Activated CD4-positive, alpha-beta memory T cell treated with anti-CD3 and anti-CD28 coated beads for 36 hours (primary cell): ENCODE measurements at regions not wholly inside any gene's neighbourhood (a gene's known extent, or its start where the extent isn't known, plus 50 kb on each side); places are given as distances from the start of the nearest gene placed in this dataset.

Experiments
- CTCF ChIA-PET: fragments of 350-600 bp; sonication (Branson Sonifier 250); formaldehyde crosslinking; loops from one replicate; lab custom pipeline; 2021; ENCODE audit warnings: antibody characterized with exemption, inconsistent platforms; lab: Charles Lee
- POLR2A ChIA-PET: fragments of 350-600 bp; sonication (Branson Sonifier 250); formaldehyde crosslinking; loops from one replicate; lab custom pipeline; 2021; ENCODE audit warnings: antibody characterized with exemption; lab: Charles Lee
- DNase-seq: peaks from one replicate; pipeline ENCODE4 v3.0.0-alpha.2; 2020
- H3K27ac Mint-ChIP-seq: one replicate; pipeline ENCODE4 v1.8.0; 2021; ENCODE audit warnings: mixed read lengths
- H3K27me3 Mint-ChIP-seq: one replicate; pipeline ENCODE4 v1.8.0; 2021; ENCODE audit warnings: mixed read lengths
- H3K36me3 Mint-ChIP-seq: one replicate; pipeline ENCODE4 v1.8.0; 2021; ENCODE audit warnings: mixed read lengths
- H3K4me1 Mint-ChIP-seq: one replicate; pipeline ENCODE4 v1.8.0; 2021; ENCODE audit warnings: low read depth, mixed read lengths
- H3K4me3 Mint-ChIP-seq: one replicate; pipeline ENCODE4 v1.8.0; 2021; ENCODE audit warnings: mild to moderate bottlenecking, mixed read lengths
- H3K9me3 Mint-ChIP-seq: one replicate; pipeline ENCODE4 v1.8.0; 2021; ENCODE audit warnings: mixed read lengths
- intact Hi-C: fragments of 100-400 bp; cut with micrococcal nuclease; formaldehyde crosslinking; loops from one replicate; pipeline ENCODE4 v1.15.1; 2023

GRCh38 chr10:75347186-75347585 lies 54.4 kb downstream of the ZNF503 start:
- peaks cover 2% of the 10 kb centered on the region for H3K27me3 Mint-ChIP-seq
- no peak overlapping the region for H3K4me3 Mint-ChIP-seq
- H3K27ac Mint-ChIP-seq, result no peak overlapping the region
- POLR2A ChIA-PET, result no interaction called here
- no peak for DNase-seq
- H3K36me3 Mint-ChIP-seq, result no peaks in the 10 kb centered on the region
- CTCF ChIA-PET, result interaction anchor here (0.6 kb wide), 1 partner anchor 1034 kb away, joined by 3 read pairs; no protein-coding TSS in a partner anchor
- no peaks in the 10 kb centered on the region for H3K9me3 Mint-ChIP-seq
- intact Hi-C loops, result no loop called here
- H3K4me1 Mint-ChIP-seq, result no peaks in the 10 kb centered on the region

- no peaks in the 10 kb centered on the region for H3K9me3 Mint-ChIP-seq
- peaks cover 3% of the 10 kb centered on the region for H3K27me3 Mint-ChIP-seq
- DNase-seq, result no peak
- no peak overlapping the region for H3K4me3 Mint-ChIP-seq
- intact Hi-C loops, result no loop called here
- CTCF ChIA-PET, result no interaction called here
- no peaks in the 10 kb centered on the region for H3K4me1 Mint-ChIP-seq
- H3K36me3 Mint-ChIP-seq, result no peaks in the 10 kb centered on the region
- H3K27ac Mint-ChIP-seq, result no peak overlapping the region
- POLR2A ChIA-PET, result no interaction called here
These were observed 55.8 kb downstream of the ZNF503 start for GRCh38 chr10:75345738-75346137.

GRCh38 chr10:75344170-75344569 lies 57.4 kb downstream of the ZNF503 start:
- POLR2A ChIA-PET, result no interaction called here
- CTCF ChIA-PET, result no interaction called here
- no peak overlapping the region for H3K4me3 Mint-ChIP-seq

GRCh38 chr10:75342397-75342796 lies 59.2 kb downstream of the ZNF503 start:
- ChIA-PET POLR2A (no interaction called here), CTCF (no interaction called here)
- no peak overlapping the region for H3K4me3 Mint-ChIP-seq
- no peaks in the 10 kb centered on the region for H3K36me3 Mint-ChIP-seq
- no peaks in the 10 kb centered on the region for H3K9me3 Mint-ChIP-seq
- no peak for DNase-seq
- H3K27ac Mint-ChIP-seq, result no peak overlapping the region
- H3K27me3 Mint-ChIP-seq, result peaks cover 3% of the 10 kb centered on the region
- intact Hi-C loops, result no loop called here
- no peaks in the 10 kb centered on the region for H3K4me1 Mint-ChIP-seq

More at GRCh38 chr10:75344170-75344569, 57.4 kb downstream of the ZNF503 start:
- DNase-seq, result no peak
- intact Hi-C loops, result no loop called here
- Mint-ChIP-seq H3K36me3 (no peaks in the 10 kb centered on the region), H3K27ac (no peak overlapping the region), H3K9me3 (no peaks in the 10 kb centered on the region), H3K4me1 (no peaks in the 10 kb centered on the region), H3K27me3 (peaks cover 3% of the 10 kb centered on the region)

- Mint-ChIP-seq H3K27ac (no peak overlapping the region), H3K4me1 (no peaks in the 10 kb centered on the region), H3K36me3 (no peaks in the 10 kb centered on the region), H3K4me3 (no peak overlapping the region), H3K9me3 (no peaks in the 10 kb centered on the region), H3K27me3 (peaks cover 2% of the 10 kb centered on the region)
- POLR2A ChIA-PET, result interaction anchor here (0.6 kb wide), 1 partner anchor 40 kb away, joined by 3 read pairs; no protein-coding TSS in a partner anchor
- intact Hi-C loops, result no loop called here
- no peak for DNase-seq
- CTCF ChIA-PET, result no interaction called here
These were observed 65.6 kb downstream of the ZNF503 start for GRCh38 chr10:75335983-75336382.

GRCh38 chr10:75335191-75335590 lies 66.4 kb downstream of the ZNF503 start:
- Mint-ChIP-seq H3K27me3 (peaks cover 2% of the 10 kb centered on the region), H3K4me3 (no peak overlapping the region), H3K9me3 (no peaks in the 10 kb centered on the region), H3K4me1 (no peaks in the 10 kb centered on the region), H3K27ac (no peak overlapping the region), H3K36me3 (no peaks in the 10 kb centered on the region)
- ChIA-PET CTCF (no interaction called here), POLR2A (no interaction called here)
- intact Hi-C loops, result no loop called here
- no peak for DNase-seq

GRCh38 chr10:75334720-75335119 lies 66.8 kb downstream of the ZNF503 start:
- DNase-seq, result no peak
- Mint-ChIP-seq H3K27ac (no peak overlapping the region), H3K27me3 (peaks cover 7% of the 10 kb centered on the region), H3K9me3 (no peaks in the 10 kb centered on the region), H3K4me1 (no peaks in the 10 kb centered on the region), H3K4me3 (no peak overlapping the region), H3K36me3 (no peaks in the 10 kb centered on the region)
- CTCF ChIA-PET, result no interaction called here
- intact Hi-C loops, result no loop called here
- POLR2A ChIA-PET, result no interaction called here

GRCh38 chr10:75332081-75332480 lies 69.5 kb downstream of the ZNF503 start:
- intact Hi-C loops, result no loop called here
- Mint-ChIP-seq H3K27ac (no peak overlapping the region), H3K4me3 (no peak overlapping the region), H3K4me1 (no peaks in the 10 kb centered on the region), H3K9me3 (no peaks in the 10 kb centered on the region), H3K36me3 (no peaks in the 10 kb centered on the region), H3K27me3 (peaks cover 8% of the 10 kb centered on the region)
- no peak for DNase-seq
- ChIA-PET CTCF (no interaction called here), POLR2A (no interaction called here)

- no peak overlapping the region for H3K27ac Mint-ChIP-seq
- ChIA-PET POLR2A (no interaction called here), CTCF (no interaction called here)
- no peaks in the 10 kb centered on the region for H3K4me1 Mint-ChIP-seq
- peaks cover 8% of the 10 kb centered on the region for H3K27me3 Mint-ChIP-seq
- no peak overlapping the region for H3K4me3 Mint-ChIP-seq
- no peaks in the 10 kb centered on the region for H3K36me3 Mint-ChIP-seq
- intact Hi-C loops, result no loop called here
- H3K9me3 Mint-ChIP-seq, result no peaks in the 10 kb centered on the region
- no peak for DNase-seq
These were observed 70.5 kb downstream of the ZNF503 start for GRCh38 chr10:75331081-75331480.

GRCh38 chr10:75329190-75329745 lies 72.3 kb downstream of the ZNF503 start:
- Mint-ChIP-seq H3K27me3 (peaks cover 8% of the 10 kb centered on the region), H3K9me3 (no peaks in the 10 kb centered on the region), H3K36me3 (no peaks in the 10 kb centered on the region), H3K4me1 (no peaks in the 10 kb centered on the region), H3K4me3 (no peak overlapping the region), H3K27ac (no peak overlapping the region)
- CTCF ChIA-PET, result interaction anchor here (0.8 kb wide), 1 partner anchor 12 kb away, joined by 7 read pairs; no protein-coding TSS in a partner anchor
- POLR2A ChIA-PET, result no interaction called here
- intact Hi-C loops, result no loop called here
- no peak for DNase-seq

GRCh38 chr10:75326306-75326705 lies 75.3 kb downstream of the ZNF503 start:
- intact Hi-C loops, result no loop called here
- H3K27ac Mint-ChIP-seq, result no peak overlapping the region
- no peaks in the 10 kb centered on the region for H3K4me1 Mint-ChIP-seq
- CTCF ChIA-PET, result no interaction called here
- POLR2A ChIA-PET, result no interaction called here
- no peak overlapping the region for H3K4me3 Mint-ChIP-seq
- H3K9me3 Mint-ChIP-seq, result peaks cover 13% of the 10 kb centered on the region
- DNase-seq, result no peak
- H3K36me3 Mint-ChIP-seq, result no peaks in the 10 kb centered on the region
- peaks cover 7% of the 10 kb centered on the region for H3K27me3 Mint-ChIP-seq

GRCh38 chr10:75319274-75319673 lies 82.3 kb downstream of the ZNF503 start:
- Mint-ChIP-seq H3K9me3 (peaks cover 32% of the 10 kb centered on the region), H3K27ac (no peak overlapping the region), H3K36me3 (no peaks in the 10 kb centered on the region), H3K4me3 (no peak overlapping the region), H3K27me3 (peaks cover 1% of the 10 kb centered on the region), H3K4me1 (no peaks in the 10 kb centered on the region)
- intact Hi-C loops, result no loop called here
- POLR2A ChIA-PET, result no interaction called here
- CTCF ChIA-PET, result interaction anchor here (0.6 kb wide), 1 partner anchor 64 kb away, joined by 3 read pairs; no protein-coding TSS in a partner anchor
- DNase-seq, result no peak

GRCh38 chr10:75314570-75314969 lies 78.8 kb upstream of the COMTD1 start:
- POLR2A ChIA-PET, result no interaction called here

More at GRCh38 chr10:75314570-75314969, 78.8 kb upstream of the COMTD1 start:
- peaks cover 5% of the 10 kb centered on the region for H3K27me3 Mint-ChIP-seq
- no peaks in the 10 kb centered on the region for H3K4me1 Mint-ChIP-seq
- DNase-seq, result no peak
- H3K4me3 Mint-ChIP-seq, result no peak overlapping the region
- intact Hi-C loops, result no loop called here
- H3K27ac Mint-ChIP-seq, result no peak overlapping the region
- CTCF ChIA-PET, result no interaction called here
- peaks cover 4% of the 10 kb centered on the region for H3K36me3 Mint-ChIP-seq
- H3K9me3 Mint-ChIP-seq, result peaks cover 20% of the 10 kb centered on the region
